Epithelial cell of prostate (primary cell): ENCODE measurements at regions not wholly inside any gene's neighbourhood (a gene's known extent, or its start where the extent isn't known, plus 50 kb on each side); places are given as distances from the start of the nearest gene placed in this dataset.
A peak's percentile ranks its signal among the peaks of the same experiment; 100 is the strongest.

Experiments used
- DNase-seq: peaks from one replicate; pipeline ENCODE4 v3.0.0-alpha.2; 2011; ENCODE audit warnings: low read depth, low spot score
- H3K27ac ChIP-seq: fragments of 450-650 bp; 2 replicates; pipeline ENCODE4 v1.5.1; 2017; ENCODE audit warnings: mild to moderate bottlenecking

DNA sequence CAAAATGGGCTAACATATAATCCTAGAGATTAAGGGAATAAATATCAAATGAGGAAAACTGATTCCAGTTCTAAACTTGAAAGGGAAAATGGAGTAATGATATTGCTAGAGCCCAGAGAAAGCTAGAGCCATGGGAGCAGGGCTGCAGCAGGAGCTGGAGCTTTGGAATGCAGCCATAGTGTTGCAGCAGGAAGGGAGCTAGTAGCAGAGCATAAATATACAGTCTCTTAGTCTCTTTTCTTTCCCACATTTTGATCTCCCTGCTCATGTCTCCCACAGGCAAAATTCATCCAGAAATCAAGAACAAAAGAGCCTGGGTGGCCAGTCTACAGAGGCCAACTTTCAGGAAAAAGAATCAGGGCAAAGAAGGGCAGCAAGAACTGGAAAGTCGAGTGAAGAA, 253.7 kb downstream of the ATXN7L3B start:
- no peak for DNase-seq
- no peak overlapping the region for H3K27ac ChIP-seq

DNA sequence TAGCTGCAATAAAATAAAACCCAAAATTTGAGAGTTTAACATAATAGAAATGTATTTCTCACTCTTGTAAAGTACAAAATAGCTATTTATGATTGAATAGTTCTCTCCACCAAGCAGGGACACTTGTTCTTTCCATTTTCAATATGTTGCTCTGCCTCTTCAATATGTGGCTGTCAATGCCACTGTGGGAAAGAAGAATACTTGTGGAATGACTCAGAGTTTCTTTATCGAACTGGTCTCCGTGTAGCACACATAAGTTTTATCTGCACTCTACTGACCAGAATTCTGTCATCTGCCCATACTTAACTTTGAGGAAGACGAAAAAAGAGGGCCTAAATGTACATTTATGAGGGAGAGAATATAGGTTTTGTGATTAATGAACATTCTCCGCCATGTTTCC, 256.9 kb downstream of the ATXN7L3B start:
- DNase-seq: no peak
- H3K27ac ChIP-seq: no peak overlapping the region

- DNase-seq: no peak
These were observed 264.0 kb downstream of the ATXN7L3B start for GRCh38 chr12:74801625-74802024.

DNA sequence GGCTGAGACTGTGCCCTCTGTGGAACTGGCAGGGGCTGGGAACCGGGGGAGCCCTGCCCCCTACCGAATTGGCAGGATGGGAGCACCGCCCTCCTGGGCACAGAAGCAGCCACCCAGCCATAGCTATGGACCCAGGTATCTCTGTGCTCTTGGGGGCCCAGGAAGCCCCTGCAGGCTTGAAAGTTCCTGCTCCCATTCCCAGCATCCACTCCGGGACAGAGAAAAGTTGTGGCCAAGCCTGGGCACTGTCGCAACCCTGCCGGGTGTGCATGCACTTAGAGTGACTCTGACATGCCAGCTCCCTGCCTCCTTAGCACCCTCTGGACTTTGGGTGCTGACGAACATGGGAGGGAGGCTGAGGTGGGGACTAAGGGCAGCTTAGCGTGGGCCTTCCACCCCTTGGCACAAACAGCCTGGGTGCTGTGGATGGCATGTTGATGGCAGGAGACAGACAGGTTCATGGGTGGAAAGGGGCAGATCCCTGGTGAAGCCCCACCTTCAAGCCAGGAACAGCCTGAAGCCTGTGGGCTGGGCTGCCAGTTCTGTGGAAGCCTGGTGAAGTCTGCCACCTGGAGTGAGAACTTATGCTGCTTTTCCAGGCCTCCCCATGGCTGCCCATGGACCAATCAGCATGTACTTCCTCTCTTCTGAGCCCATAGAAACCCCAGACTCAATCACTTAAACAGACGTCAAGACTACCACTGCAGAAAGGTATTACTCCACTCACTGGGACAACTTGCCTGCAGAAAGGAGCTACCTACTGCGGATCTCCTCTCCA, 279.0 kb downstream of the ATXN7L3B start:
- H3K27ac ChIP-seq: no peak overlapping the region
- no peak for DNase-seq

More at GRCh38 chr12:74801625-74802024, 264.0 kb downstream of the ATXN7L3B start:
- no peak overlapping the region for H3K27ac ChIP-seq

DNA sequence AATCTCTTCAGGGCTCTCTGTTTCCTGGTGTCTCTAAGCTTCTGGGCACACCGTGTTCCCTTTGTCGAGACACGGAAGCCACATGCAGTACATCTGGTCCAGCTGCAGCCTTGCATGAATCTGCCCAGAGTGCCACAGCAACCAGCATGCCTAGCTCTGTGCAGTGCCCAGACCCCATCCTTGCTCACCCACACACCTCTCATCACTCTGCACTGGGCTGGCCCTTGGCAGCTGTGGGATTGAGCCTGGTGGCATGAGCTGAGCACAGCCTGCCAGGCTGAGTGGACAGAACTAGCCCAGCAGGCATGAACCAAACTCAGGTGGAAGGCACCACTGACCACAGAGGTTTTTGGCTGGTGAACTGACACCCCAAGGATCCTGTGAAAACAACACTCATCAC, 279.9 kb downstream of the ATXN7L3B start:
- no peak for DNase-seq
- H3K27ac ChIP-seq: no peak overlapping the region

DNA sequence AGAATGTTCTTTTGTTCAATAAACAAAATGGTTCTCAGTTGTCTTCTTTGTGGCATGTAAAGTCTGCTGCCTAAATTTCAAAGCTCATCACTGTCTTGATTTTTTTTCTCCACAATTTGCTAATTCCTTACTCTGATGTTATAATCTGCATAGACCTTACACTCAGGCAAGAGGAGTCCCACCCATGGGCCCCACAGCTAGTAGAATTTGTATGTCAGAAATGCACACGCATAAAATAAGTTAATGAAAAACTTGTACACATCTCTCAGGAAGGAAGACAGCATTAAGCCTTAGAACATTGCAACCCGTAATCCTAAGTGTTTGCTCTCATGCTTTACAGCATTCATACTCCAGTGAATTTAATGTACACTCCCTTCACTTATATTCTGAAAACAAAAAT, 280.8 kb downstream of the ATXN7L3B start:
- no peak overlapping the region for H3K27ac ChIP-seq
- no peak for DNase-seq

- H3K27ac ChIP-seq: no peak overlapping the region
- no peak for DNase-seq
These were observed 282.7 kb downstream of the ATXN7L3B start for GRCh38 chr12:74820324-74820723.

DNA sequence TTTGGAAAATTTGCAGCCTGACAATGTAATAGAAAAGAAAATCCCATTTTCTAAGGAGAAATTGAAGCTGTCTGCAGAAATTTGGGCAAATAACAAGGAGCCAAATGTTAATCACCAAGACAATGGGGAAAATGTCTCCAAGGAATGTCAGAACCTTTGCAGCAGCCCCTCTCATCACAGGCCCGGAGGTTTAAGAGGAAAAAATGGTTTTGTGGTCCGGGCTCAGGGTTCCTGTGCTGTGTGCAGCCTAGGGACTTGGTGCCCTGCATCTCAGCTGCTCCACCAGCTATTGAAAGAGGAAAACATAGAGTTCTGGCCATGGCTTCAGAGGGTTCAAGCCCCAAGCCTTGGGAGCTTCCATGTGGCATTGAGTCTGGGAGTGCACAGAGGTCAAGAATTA, 298.9 kb downstream of the ATXN7L3B start:
- no peak overlapping the region for H3K27ac ChIP-seq
- DNase-seq: no peak

DNA sequence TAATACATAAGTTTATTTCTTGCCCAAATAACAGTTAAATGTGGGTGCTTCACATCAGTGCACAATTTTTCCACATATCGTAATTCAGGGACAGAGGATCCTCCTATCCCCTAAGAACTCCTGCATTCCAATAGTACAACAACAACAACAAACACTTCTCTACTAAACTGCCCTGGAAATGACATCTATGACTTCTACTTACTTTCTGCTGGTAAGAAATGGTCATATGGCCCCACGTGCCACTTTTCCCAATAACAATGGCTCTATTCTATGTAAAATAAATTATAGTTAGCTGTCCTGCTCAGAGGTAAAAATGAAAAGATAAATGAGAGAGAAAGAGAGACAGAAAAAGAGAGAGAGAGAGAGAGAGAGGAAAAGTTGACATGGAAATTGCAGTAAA, 308.5 kb downstream of the ATXN7L3B start:
- H3K27ac ChIP-seq: no peak overlapping the region
- no peak for DNase-seq

DNA sequence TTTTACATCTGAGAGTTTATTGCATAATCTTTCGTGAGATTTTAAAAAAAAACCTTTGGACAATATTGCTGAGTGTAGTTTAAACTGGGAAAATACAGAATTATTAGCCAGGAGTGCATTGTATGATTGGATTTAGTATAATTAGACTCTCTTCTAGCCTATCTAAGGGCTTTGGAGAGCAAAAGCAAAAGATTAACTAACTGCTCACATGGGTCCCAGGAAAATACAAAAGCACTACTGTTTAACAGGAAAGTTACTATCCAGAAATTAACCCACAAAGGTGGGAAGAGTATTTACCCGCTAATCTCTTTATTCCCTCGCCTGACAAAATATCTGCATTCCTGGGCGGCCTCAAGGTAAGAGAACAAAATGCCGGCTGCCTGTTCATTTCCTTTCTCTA, 309.5 kb downstream of the ATXN7L3B start:
- DNase-seq: no peak
- no peak overlapping the region for H3K27ac ChIP-seq

DNA sequence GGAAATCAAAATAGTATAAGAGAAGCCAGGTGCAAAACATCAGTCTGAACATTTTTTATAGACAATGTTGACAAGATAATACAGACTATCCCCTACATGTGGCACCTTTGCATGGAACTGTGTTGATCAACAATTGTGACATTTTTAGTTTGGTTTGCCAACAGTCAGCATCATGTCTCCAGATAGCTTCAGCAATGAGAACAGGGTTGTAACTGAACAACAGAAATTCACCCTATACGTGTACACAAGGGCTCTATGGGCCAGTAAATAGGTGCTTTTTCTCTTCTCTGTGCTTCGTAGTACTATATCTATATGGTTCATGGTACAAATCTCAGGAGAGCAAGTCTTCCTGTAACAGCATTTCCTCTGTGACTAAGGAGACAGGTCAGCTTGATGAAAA, 310.4 kb downstream of the ATXN7L3B start:
- H3K27ac ChIP-seq: no peak overlapping the region
- no peak for DNase-seq

- DNase-seq: no peak
- H3K27ac ChIP-seq: no peak overlapping the region
These were observed 312.2 kb downstream of the ATXN7L3B start for GRCh38 chr12:74849801-74850200.

DNA sequence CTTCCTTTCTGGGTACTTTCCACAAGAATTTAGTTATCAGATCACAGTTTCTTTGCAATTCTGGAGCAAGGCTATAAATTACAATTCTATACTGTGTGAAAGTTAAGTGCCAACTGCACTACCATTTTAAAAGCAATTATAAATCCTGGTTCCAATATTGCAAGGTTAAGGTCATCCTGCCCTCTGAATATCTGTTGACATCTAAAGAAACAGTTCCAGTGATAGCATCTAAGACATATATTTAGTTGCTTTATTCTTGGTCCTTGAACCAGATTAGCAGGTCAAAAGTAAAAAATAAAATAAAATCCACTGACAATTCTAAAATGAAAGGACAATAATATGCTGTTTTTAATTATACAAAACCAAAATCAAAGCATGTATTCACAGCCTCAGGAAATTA, 334.2 kb downstream of the ATXN7L3B start:
- H3K27ac ChIP-seq: no peak overlapping the region
- DNase-seq: no peak

GRCh38 chr12:74885775-74886174, 323.9 kb downstream of the KCNC2 start:
- no peak for DNase-seq
- no peak overlapping the region for H3K27ac ChIP-seq

DNA sequence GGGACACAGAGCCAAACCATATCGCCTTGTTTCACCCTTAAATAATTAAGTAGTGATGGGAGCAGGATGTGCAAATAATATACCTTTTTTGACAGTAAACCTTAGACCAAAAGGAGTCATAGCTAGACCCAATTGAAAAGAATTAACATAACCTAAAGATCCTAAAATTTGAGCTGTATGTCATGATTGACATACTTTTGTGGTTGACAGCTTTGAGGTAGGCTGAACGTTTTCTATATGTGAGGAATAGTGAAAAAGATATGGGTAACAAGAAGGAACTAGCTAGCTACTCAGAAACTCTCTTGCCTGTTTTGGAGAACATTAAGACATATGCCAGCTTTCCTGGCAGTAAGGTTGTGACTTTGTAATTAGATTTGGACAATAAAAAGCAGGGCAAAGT, 320.6 kb downstream of the KCNC2 start:
- peak overlapping the region; percentile 75 for H3K27ac ChIP-seq
- DNase-seq: no peak

DNA sequence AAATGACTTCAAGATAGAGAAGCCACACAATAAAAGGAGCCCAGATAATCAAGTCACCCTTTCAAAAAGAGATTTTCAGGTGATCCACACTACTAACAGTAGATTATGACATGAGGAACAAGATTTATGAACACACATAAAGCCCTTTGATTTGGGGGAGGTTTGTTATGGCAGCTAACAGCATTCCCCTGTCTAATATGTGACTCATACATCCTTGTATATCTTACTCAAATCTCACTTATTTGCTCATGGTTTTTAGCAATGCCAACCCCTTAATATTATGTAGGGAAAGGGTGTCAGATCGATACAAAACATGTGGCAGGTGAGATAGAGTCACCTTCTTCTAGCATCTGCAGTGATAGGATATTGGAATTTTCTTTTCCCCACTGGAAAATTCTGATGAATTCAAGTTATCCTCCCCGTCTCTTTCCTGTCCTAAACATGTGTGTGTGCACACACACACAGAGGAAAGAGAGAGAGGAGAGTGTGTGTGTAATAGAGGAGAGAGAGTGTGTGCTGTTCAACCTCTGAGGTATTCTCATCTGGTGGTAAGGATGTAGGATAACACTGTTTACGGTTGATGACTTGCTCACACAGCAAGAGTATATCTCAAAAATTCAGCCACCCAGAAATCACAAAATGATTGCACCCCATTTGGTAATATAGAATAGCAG, 319.9 kb downstream of the KCNC2 start:
- no peak for DNase-seq
- H3K27ac ChIP-seq: peak overlapping the region; percentile 75

GRCh38 chr12:74890237-74890599, 319.4 kb downstream of the KCNC2 start:
- H3K27ac ChIP-seq: peak overlapping the region; percentile 75
- DNase-seq: peak; percentile 81

- H3K27ac ChIP-seq: no peak overlapping the region
- no peak for DNase-seq
These were observed 318.5 kb downstream of the KCNC2 start for GRCh38 chr12:74891083-74891668.

DNA sequence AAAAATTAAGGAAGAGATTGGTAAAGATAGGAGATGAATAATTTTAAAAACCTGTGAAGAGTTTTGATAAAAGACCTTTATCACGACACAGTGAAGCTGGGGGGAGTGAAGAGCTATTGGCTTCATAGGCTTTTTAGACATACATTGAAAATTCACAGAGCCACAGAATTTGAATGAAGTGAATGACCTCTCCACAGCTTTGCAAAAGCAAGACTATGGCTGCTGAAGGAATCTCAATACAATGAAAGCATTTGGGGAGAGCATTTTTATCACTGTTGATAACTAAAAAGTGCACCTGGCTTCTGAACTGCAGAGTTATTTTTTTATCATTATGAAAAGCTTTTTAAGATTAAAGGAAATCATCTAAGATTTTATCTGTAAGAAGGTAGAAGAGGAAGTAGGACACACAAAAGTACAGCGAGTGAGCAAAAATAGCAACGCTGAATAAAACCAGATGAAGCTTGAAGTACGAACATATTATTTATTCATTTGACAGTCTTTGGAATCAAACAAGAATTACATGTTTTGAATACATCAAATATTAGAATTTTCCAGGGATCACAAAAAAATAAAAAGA, 317.5 kb downstream of the KCNC2 start:
- H3K27ac ChIP-seq: no peak overlapping the region
- DNase-seq: no peak

- no peak for DNase-seq
These were observed 313.5 kb downstream of the KCNC2 start for GRCh38 chr12:74896186-74896585.

More at GRCh38 chr12:74896186-74896585, 313.5 kb downstream of the KCNC2 start:
- no peak overlapping the region for H3K27ac ChIP-seq
